ENCODE measurements at regions not wholly inside any gene's neighbourhood (a gene's known extent, or its start where the extent isn't known, plus 50 kb on each side); places are given as distances from the start of the nearest gene placed in this dataset.

- DNase-seq (ENCODE audit: low read depth): no peak
These were observed 482.5 kb downstream of the SUCLA2 start for GRCh38 chr13:47518530-47518929.

- no peak for DNase-seq (ENCODE audit: low read depth)
These were observed 489.4 kb downstream of the SUCLA2 start for GRCh38 chr13:47511647-47512046.

- DNase-seq (ENCODE audit: low read depth): no peak
These were observed 492.4 kb downstream of the SUCLA2 start for GRCh38 chr13:47508527-47509228.

- no peak for DNase-seq (ENCODE audit: low read depth)
These were observed 497.6 kb downstream of the SUCLA2 start for GRCh38 chr13:47503475-47503874.

GRCh38 chr13:47502166-47502565 is 498.9 kb downstream of the SUCLA2 start:
- DNase-seq (ENCODE audit: low read depth): no peak

GRCh38 chr13:47499358-47500150 is 501.5 kb downstream of the SUCLA2 start:
- peak; percentile 88 for DNase-seq (ENCODE audit: low read depth)

- peak; percentile 79 for DNase-seq (ENCODE audit: low read depth)
These were observed 516.5 kb downstream of the SUCLA2 start for GRCh38 chr13:47484548-47484947.

GRCh38 chr13:47481536-47481935 is 519.5 kb downstream of the SUCLA2 start:
- no peak for DNase-seq (ENCODE audit: low read depth)

- DNase-seq (ENCODE audit: low read depth): no peak
These were observed 520.1 kb downstream of the SUCLA2 start for GRCh38 chr13:47480951-47481350.

GRCh38 chr13:47480121-47480520 is 521.0 kb downstream of the SUCLA2 start:
- peak; percentile 70 for DNase-seq (ENCODE audit: low read depth)

- peak; percentile 77 for DNase-seq (ENCODE audit: low read depth)
These were observed 522.1 kb downstream of the SUCLA2 start for GRCh38 chr13:47478985-47479384.

GRCh38 chr13:47475441-47475948 is 525.6 kb downstream of the SUCLA2 start:
- DNase-seq (ENCODE audit: low read depth): peak; percentile 26

GRCh38 chr13:47474839-47475238 is 526.2 kb downstream of the SUCLA2 start:
- no peak for DNase-seq (ENCODE audit: low read depth)

- DNase-seq (ENCODE audit: low read depth): no peak
These were observed 526.7 kb downstream of the SUCLA2 start for GRCh38 chr13:47474326-47474725.

GRCh38 chr13:47472516-47472915 is 528.6 kb downstream of the SUCLA2 start:
- no peak for DNase-seq (ENCODE audit: low read depth)

GRCh38 chr13:47463726-47464125 is 537.3 kb downstream of the SUCLA2 start:
- no peak for DNase-seq (ENCODE audit: low read depth)

GRCh38 chr13:47463002-47463401 is 538.1 kb downstream of the SUCLA2 start:
- DNase-seq (ENCODE audit: low read depth): no peak

GRCh38 chr13:47461816-47462215 is 539.3 kb downstream of the SUCLA2 start:
- no peak for DNase-seq (ENCODE audit: low read depth)

GRCh38 chr13:47459512-47459911 is 541.6 kb downstream of the SUCLA2 start:
- peak; percentile 51 for DNase-seq (ENCODE audit: low read depth)

- DNase-seq (ENCODE audit: low read depth): peak; percentile 92
These were observed 543.4 kb downstream of the SUCLA2 start for GRCh38 chr13:47457626-47458025.

GRCh38 chr13:47455626-47456025 is 545.4 kb downstream of the SUCLA2 start:
- peak; percentile 85 for DNase-seq (ENCODE audit: low read depth)

GRCh38 chr13:47454986-47455385 is 546.1 kb downstream of the SUCLA2 start:
- DNase-seq (ENCODE audit: low read depth): peak; percentile 71

- peak; percentile 79 for DNase-seq (ENCODE audit: low read depth)
These were observed 540.6 kb upstream of the HTR2A start for GRCh38 chr13:47437406-47437805.
